Osteocyte (in vitro differentiated cells): ENCODE measurements at regions not wholly inside any gene's neighbourhood (a gene's known extent, or its start where the extent isn't known, plus 50 kb on each side); places are given as distances from the start of the nearest gene placed in this dataset.

Experiments
- DNase-seq: peaks from one replicate; pipeline ENCODE4 v3.0.0; 2021; ENCODE audit warnings: mixed read lengths; ENCODE audit not compliant: unreplicated experiment; ENCODE audit errors: extremely low spot score
- H3K27ac Mint-ChIP-seq: one replicate; pipeline ENCODE4 v1.8.0; 2021; ENCODE audit warnings: mild to moderate bottlenecking, mixed read lengths; ENCODE audit not compliant: unreplicated experiment
- H3K27me3 Mint-ChIP-seq: one replicate; pipeline ENCODE4 v1.8.0; 2021; ENCODE audit warnings: mixed read lengths; ENCODE audit not compliant: unreplicated experiment
- H3K36me3 Mint-ChIP-seq: one replicate; pipeline ENCODE4 v1.8.0; 2021; ENCODE audit warnings: mixed read lengths; ENCODE audit not compliant: unreplicated experiment
- H3K4me1 Mint-ChIP-seq: one replicate; pipeline ENCODE4 v1.8.0; 2021; ENCODE audit warnings: mixed read lengths; ENCODE audit not compliant: unreplicated experiment
- H3K4me3 Mint-ChIP-seq: one replicate; pipeline ENCODE4 v1.8.0; 2021; ENCODE audit warnings: mild to moderate bottlenecking, moderate library complexity, mixed read lengths; ENCODE audit not compliant: unreplicated experiment
- H3K9me3 Mint-ChIP-seq: one replicate; pipeline ENCODE4 v1.8.0; 2021; ENCODE audit warnings: mixed read lengths; ENCODE audit not compliant: unreplicated experiment
- CTCF ChIP-seq: fragments of 200-600 bp; sonication (generic); IDR thresholded peaks from 2 replicates; pipeline ENCODE4 v1.5.0; 2021; ENCODE audit warnings: antibody characterized with exemption, mild to moderate bottlenecking, moderate library complexity

- H3K27me3 Mint-ChIP-seq, result peaks cover 22% of the 10 kb centered on the region
- H3K27ac Mint-ChIP-seq, result no peak overlapping the region
- peaks cover 9% of the 10 kb centered on the region for H3K9me3 Mint-ChIP-seq
- H3K4me3 Mint-ChIP-seq, result no peak overlapping the region
- H3K4me1 Mint-ChIP-seq, result no peaks in the 10 kb centered on the region
- DNase-seq, result no peak
- H3K36me3 Mint-ChIP-seq, result peaks cover 1% of the 10 kb centered on the region
- no peak for TF ChIP-seq CTCF
Observed at GRCh38 chr16:73225983-73226382, 178.1 kb upstream of the ZFHX3 start.

- no peaks in the 10 kb centered on the region for H3K4me1 Mint-ChIP-seq
- TF ChIP-seq CTCF, result no peak
- peaks cover 9% of the 10 kb centered on the region for H3K9me3 Mint-ChIP-seq
- no peak overlapping the region for H3K27ac Mint-ChIP-seq
- peaks cover 1% of the 10 kb centered on the region for H3K36me3 Mint-ChIP-seq
- peaks cover 13% of the 10 kb centered on the region for H3K27me3 Mint-ChIP-seq
- no peak overlapping the region for H3K4me3 Mint-ChIP-seq
- DNase-seq, result no peak
Observed at GRCh38 chr16:73220836-73221235, 172.9 kb upstream of the ZFHX3 start.

- Mint-ChIP-seq H3K4me1 (peaks cover 5% of the 10 kb centered on the region), H3K27ac (no peak overlapping the region), H3K9me3 (peaks cover 9% of the 10 kb centered on the region), H3K27me3 (peaks cover 13% of the 10 kb centered on the region), H3K36me3 (peaks cover 1% of the 10 kb centered on the region), H3K4me3 (no peak overlapping the region)
- peak; percentile 20 for TF ChIP-seq CTCF
- DNase-seq, result no peak
Observed at GRCh38 chr16:73219176-73219575, 171.2 kb upstream of the ZFHX3 start.

GRCh38 chr16:73217654-73218053, 169.7 kb upstream of the ZFHX3 start:
- Mint-ChIP-seq H3K9me3 (peaks cover 8% of the 10 kb centered on the region), H3K4me3 (no peak overlapping the region), H3K27me3 (peaks cover 8% of the 10 kb centered on the region), H3K4me1 (peaks cover 5% of the 10 kb centered on the region), H3K36me3 (peaks cover 1% of the 10 kb centered on the region), H3K27ac (no peak overlapping the region)
- TF ChIP-seq CTCF, result peak; percentile 33
- DNase-seq, result no peak

- H3K36me3 Mint-ChIP-seq, result no peaks in the 10 kb centered on the region
- H3K9me3 Mint-ChIP-seq, result peaks cover under 1% of the 10 kb centered on the region
- H3K4me1 Mint-ChIP-seq, result peaks cover 5% of the 10 kb centered on the region
- TF ChIP-seq CTCF, result no peak
- H3K27ac Mint-ChIP-seq, result peak overlapping the region; percentile 25
- H3K4me3 Mint-ChIP-seq, result no peak overlapping the region
- peaks cover under 1% of the 10 kb centered on the region for H3K27me3 Mint-ChIP-seq
- DNase-seq, result no peak
Observed at GRCh38 chr16:73216932-73217331, 169.0 kb upstream of the ZFHX3 start.
